HG02870 (cell line): ENCODE measurements at regions not wholly inside any gene's neighbourhood (a gene's known extent, or its start where the extent isn't known, plus 50 kb on each side); places are given as distances from the start of the nearest gene placed in this dataset.
A peak's percentile ranks its signal among the peaks of the same experiment; 100 is the strongest.
"Not testable (repeated sequence)": the region's sequence is repeated elsewhere in the genome, so short reads cannot be mapped to it uniquely, and the experiment has no call there.

Experiments used
- ATAC-seq: cut with Tn5 transposase; IDR thresholded peaks from one replicate; pipeline ENCODE4 v1.9.1; 2021; ENCODE audit warnings: mild to moderate bottlenecking, moderate library complexity; ENCODE audit not compliant: unreplicated experiment

DNA sequence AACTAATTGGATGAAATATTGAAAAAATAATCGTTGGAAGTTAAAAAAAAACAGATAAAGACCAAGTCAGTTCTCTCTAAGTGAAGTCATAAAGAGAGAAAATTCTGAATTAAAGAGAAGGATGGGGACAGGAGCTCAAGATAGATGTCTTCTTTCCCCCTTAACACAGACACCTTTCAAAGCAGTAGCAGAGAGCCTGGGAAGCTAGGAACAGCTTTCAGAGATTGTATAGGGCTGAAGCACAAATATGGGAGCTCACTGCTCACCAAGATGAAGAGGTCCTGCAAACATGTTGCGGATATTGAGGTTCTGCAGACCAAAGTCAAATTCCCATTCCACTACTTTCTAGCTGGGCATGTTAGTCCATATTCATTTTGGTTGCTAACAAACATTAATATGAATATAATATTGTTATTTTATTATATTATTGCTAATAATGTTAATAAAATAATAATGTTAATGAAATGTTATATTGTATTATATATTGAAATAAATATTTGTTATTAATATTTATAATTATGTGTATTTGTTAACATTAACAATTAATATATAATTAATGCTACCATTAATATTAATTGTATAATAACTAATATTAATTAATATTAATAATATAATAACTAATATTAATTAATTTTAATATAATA, 319.1 kb downstream of the OXSM start:
- ATAC-seq: no peak

DNA sequence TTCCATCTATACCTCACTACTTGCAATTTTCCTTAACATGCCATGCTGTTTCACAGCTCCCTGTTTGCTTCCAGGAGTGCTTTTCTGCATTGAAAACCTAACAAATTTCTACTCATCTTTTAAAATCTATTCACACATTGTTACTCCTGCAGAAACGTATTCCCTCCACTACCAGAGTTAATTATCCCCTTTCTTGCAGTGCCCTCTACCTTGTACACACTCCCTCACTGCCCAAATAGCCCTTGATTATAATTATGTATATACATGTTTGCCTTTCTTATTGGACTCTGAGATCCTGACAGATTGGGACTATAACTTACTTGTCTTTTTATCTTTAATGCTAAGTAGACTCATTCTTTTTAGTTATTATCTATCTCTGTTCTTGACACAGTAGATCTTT, 325.0 kb downstream of the OXSM start:
- no peak for ATAC-seq

DNA sequence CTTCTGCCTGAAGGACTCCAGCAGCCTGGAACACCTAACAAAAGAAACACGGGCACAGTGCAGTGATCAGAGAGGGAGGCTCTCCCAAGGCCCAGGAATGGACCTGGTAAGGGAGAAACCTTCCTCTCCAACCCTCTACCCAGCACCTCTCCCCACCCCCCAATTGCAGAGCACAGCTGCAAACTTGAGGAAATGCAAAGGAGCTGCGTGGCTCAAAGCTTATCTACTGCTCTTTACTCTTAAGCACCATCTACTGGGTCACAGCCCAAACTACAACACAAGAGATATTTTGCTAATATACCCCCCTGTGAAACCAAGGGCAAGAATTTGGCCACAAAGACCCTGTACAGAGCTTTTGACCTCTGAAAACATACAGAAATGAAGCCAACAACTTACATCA, 328.3 kb downstream of the OXSM start:
- peak; percentile 79 for ATAC-seq

DNA sequence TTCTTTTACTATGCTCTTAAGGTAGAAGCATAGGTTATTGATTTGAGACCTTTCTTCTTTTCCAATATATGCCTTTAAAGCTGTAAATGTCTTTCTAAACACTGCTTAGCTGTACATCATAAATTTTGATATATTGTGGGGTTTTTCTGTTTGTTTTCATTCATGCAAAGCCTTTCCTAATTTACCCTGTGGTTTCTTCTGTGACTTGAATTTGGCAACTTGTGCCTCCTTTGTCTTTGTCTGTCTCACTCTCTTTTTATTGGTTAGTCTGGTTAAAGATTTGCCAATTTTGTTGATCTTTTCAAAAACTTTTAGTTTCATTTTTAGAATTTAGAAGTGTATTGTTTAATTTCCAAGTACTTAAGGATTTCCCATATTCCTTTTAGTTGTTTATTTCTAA, 343.1 kb downstream of the OXSM start:
- ATAC-seq: no peak

DNA sequence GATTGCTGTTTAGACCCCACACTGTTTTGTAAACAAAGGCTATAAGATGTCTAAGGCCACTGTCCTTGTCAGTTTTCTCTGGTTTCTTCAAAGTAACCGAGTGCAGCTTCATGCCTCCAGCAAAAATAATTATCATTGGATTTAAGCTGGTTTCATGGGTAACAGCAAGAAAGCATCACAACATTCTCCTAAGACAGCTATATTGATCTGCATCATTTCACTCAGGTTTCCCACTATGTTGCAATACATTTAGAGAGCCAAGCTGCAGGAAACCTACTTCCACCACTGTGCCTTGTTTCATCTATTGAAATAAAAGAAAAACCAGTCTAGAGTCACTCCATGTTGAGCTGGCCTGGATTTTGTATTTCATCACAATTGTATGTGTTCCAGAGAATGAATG, 351.4 kb downstream of the OXSM start:
- ATAC-seq: no peak

DNA sequence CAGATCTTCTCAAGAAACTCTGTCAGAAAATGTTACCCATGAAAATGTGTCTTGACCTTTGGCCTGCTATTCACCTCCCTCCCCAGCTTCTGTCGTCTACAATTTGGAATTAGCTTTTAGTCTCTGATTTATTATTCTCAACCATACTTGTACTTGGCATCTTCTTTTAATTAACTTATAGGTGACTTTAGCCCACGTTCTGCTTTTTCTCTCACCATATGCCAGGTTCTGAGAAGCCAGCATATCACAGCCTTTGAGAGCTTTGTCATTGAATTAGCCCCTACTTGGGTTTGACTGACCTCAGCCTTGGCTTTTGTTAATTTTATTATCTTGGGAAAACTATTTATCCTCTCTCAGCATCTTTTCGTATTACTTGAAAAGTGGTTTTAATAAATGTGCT, 355.9 kb downstream of the OXSM start:
- ATAC-seq: no peak

DNA sequence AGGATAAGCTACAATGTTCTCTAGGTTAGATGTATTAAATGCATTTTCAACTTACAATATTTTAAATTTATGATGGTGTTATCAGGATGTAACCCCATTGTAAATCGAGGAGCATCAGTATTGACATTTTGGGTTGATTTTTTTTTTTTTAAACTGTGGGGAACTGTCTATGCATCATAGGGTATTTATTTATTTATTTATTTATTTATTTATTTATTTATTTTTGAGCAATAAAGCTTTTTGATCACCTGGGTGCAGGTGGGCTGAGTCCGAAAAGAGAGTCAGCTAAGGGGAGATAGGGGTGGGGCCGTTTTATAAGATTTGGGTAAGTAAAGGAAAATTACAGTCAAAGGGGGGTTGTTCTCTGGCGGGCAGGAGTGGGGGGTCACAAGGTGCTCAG, 367.5 kb downstream of the OXSM start:
- ATAC-seq: not testable (repeated sequence)

DNA sequence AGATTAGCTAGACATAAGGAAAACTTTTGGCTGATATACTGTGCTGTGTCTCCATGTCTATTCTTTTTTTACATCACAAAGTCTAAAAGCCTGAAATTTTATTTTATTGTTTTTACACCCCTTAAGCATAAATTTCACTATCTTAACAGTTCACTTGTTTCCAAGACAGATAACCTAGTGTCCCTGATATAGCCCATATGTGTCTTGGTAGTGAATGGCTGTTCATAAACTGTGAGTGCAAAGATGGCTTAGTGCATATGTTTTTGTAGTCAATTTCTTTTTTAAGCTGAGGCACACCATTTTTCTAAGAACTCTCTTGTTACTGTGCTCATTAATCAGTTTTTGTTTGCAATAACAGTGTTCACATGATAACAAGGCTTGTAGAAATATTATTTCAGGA, 381.1 kb downstream of the OXSM start:
- no peak for ATAC-seq

DNA sequence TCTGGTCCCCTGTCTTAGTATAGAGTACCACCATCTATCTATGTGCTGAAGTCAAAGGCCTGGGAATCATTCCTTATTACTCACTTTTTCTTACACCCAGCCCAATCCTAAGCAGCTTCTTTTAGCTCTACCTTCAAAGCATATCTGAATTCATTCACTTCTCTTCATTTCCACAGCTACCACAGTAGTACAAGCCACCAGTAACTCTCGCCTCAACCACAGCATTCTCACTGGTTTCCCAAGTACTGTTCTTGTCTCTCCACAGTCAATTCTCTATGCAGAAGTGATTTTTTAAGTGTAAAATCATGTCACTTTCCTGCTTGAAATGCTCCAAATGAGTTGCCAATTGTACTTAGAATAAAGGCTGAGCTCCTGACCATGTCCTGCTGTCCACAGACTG, 401.7 kb downstream of the OXSM start:
- ATAC-seq: no peak

DNA sequence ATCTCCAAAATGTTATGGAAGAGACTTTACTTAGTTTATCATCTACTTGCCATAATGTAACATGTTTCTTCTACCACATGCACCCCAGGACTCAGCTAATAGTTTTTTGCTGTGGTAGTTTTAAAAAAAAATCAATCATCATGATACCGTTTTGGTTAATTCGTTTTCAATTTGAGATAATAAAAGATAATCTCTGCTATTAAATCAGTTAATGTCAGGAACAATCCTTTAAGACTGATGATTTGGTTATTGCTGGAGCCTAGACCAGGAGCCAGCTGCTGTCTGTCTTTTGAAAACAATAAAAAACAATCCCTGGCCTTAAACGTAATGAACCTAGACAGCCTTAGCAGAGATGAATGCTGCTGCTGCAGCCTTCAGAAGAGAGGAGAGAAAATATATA, 403.7 kb downstream of the OXSM start:
- no peak for ATAC-seq

DNA sequence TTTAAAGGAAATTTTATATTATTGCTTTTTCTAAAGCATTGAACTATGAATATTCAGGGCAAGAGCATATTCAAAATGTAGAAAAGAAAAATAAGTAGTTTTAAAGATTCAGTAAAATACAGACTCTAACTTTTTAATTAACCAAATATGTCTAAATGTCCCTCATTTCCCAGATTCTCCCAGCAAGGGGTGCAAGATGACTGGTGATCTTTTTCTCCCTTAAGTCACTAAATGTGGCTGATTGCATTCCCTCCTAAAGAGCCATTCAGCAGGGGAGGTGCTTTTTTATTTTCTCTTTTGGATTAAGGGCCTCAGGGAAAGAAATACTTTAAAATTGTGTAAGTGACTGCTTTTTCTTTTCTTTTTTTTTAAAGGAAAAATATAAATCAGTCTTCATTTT, 406.9 kb downstream of the OXSM start:
- no peak for ATAC-seq

DNA sequence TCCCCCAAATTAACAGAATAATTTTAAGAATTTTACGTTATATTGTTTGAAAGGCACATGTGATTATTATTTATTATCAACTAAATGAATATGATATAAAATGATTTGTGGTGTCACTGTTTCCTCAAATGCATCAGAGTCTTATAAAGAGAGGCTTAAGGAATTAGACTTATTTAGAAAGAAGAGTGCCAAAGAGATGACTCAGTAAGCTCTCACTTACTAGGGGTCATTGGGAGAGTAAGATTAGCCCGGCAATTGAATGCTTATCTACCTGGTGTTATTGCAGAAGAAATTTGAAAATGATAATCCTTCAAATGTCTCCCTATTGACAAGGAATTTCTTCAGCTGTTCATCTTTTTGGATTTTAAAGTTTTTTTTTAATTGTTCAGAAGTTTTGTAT, 408.7 kb downstream of the OXSM start:
- ATAC-seq: no peak

DNA sequence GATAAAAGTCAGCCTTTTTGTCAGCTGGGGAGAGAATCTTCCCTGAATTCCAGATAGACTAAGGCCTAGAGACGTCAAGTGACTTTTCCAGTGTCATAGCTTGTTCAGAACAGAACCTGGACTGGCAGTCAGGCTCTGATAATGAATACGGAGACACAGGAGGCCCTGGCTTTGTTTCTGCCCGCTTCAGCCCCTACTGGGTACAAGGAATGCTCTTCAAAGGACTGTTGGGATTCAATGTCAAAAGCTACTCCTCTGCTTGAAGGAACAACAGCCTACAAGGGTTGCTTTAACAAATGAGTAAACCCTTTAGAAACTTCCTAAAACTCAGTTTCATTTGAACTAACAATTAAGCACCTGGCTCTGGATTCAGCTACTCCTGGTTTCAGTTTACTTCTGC, 412.3 kb downstream of the OXSM start:
- no peak for ATAC-seq

DNA sequence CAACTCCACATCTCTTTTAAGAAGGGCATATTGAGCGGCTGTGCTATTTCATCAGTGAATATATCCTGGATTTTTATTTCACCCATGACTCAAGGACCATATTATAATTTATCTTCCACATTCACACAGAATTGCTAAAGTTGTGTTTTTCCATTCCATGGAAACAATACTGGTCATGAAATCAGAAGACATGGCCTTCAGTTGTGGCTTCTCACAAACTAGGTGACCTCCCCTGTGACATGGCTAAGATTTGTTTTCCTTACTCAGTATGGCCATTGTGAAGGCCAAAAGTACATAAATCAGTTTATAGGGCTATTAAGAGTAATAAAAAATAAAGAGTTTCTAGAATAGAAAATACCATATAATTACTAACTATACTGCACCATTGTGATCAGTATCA, 415.6 kb downstream of the OXSM start:
- ATAC-seq: no peak

DNA sequence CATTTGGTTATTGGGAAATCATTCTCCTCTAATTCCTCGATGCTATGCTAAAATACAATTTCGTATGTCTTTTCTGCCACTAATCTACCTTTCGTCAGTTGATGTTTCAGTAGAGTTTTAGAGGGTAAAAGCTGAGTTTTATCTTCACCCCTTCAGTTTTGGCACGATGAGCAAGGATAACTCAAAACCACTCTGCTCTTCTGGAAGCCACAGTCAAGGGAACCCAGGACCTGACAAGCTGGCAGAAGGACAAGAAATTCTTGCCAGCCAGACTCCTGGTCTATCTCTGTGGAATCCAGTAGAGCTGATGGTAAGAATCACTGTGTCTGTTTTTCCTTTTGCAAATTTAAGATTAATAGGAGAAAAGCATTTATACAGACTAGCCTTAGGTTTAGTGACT, 414.4 kb upstream of the LRRC3B start:
- ATAC-seq: no peak

DNA sequence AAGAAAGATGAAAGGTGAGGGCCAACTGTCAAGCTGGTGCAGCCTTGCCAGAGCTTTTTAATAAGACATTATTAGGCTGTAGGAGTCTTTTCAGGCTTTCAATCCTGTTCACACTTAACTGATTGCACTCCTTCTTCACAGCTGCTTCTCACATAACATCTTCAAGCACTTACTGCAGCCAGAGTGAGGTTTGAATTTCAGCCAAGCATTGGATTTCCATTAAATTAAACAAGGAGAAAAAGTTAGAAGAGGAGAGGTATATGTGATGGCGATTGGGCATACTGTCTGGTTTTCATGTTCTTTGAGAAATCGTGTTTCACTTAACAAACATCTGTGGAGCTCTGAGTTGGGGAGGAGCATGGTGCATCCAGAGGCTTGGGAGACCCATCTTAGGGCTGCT, 392.8 kb upstream of the LRRC3B start:
- ATAC-seq: no peak

DNA sequence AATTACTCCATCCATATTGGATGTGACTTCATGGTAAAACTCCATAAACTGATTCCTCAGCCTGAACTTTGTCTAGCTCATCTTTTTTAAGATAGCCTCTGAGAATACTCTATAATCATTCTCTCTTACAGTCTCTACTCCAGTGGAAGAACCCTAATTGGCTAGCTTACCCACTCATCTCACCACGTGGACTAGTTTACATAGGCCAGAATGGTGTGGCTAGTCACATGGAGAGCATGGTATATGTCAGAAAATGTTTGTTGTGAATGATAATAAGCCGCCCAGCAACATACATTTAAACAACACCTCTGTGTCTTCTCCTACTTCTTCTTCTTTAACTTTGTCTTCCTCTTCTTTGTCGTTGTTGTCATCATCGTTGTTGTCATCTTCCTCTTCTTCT, 389.2 kb upstream of the LRRC3B start:
- no peak for ATAC-seq

DNA sequence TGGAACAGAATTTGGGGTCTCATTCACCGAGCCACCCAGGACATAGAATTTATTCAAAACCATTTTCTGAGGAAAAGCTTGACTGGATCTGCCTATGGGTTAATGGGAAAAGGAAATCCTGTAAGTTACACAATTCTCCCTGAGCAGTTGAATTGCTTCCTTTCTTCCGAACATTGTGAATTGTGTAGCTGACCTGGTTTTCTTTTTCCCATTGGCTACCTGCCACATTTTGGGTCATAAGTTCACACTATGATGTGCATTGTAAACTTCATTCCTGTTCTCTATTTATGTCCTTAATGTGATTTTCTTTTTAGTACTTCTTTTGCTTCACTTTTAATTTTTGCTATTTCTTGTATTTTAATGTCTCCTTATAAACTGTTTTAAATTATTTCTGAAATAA, 386.0 kb upstream of the LRRC3B start:
- no peak for ATAC-seq

DNA sequence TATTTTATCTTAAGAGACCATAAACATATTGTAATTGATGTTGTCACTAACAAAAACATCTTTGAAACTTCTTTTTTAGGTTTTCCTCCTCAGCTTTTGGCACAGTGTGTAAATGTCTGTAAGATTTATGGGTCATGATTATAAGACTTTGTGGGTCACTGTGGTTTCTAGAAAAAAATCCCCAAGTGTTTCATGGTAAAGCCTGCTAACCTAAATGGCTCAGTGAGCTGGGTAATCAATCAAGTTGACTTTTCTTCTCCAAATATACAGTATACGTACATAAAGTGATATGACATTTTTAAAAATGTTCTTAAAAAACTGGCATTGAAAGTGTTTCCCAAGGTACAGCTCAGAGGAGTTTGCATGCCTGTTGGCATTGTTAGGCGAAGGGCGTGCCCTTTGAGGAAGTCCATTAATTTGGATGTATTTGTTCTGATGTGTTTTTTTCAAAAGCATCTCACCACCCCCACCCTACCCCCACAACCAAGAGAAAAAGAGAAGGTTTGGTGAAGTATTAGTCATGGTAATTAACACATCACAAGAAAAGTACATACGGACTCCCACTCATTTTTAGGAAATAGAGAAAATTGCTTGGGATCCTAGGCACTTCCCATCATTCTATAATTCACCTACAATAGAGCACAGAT, 385.4 kb upstream of the LRRC3B start:
- no peak for ATAC-seq

DNA sequence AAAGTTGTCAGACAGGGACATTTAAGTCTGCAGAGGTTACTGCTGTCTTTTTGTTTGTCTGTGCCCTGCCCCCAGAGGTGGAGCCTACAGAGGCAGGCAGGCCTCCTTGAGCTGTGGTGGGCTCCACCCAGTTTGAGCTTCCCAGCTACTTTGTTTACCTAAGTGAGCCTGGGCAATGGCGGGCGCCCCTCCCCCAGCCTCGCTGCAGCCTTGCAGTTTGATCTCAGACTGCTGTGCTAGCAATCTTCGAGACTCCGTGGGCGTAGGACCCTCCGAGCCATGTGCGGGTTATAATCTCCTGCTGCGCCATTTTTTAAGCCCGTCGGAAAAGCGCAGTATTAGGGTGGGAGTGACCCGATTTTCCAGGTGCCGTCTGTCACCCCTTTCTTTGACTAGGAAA, 378.0 kb upstream of the LRRC3B start:
- ATAC-seq: not testable (repeated sequence)

DNA sequence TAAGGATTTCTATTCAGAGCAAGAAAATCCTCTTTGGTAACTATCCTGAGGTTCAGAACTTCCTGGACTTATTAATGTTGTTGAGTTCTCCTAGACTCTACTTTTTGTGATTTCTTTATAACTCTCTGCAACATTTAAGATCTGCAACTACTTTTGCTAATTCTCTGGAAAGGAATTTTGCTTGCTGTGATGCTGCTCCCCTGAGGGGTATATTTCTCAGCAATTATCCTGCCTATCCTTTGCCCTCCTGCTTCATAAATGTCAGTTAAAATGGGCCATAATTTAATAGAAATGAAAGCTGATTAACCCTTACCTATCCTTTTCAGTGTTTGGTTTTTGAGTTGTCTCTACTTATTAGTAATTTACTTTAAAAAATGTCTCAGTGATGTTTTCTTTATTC, 377.3 kb upstream of the LRRC3B start:
- ATAC-seq: no peak

DNA sequence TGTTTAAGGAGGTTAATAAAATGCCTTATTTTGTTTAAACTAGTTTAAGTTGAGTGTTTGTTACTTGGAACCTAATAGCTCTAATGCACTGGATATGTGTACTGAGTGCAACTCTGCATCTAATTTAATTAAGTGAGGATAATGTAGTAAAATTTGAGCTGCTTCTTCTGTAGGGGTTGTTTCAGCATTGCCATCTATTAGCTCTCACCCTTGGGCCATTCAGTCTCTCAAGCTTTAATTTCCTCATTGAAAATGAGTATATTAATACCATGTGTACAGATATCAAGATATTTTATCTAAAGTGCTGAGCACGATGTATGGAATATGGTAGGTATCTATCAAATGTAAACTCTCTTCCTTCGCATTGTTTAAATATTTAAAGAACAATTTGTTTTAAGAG, 375.7 kb upstream of the LRRC3B start:
- no peak for ATAC-seq

DNA sequence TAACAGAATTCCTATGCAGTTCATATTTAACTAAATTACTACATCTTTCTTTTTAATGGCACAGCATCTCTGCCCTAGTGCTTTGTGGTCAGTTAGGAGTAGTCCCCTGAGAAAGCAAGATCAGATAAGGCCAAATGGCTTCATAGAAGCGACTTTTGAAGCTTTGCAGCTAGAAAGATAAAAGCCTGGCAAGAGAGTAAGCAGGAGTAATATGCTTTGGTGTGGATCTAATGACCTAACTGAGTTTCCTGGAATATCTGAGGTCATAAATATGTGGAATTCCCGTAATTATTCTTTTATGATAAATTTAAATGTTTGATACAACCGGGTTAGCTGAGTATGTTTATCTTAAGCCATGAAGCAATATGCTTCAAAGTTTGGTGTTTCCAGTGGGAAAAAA, 374.9 kb upstream of the LRRC3B start:
- ATAC-seq: no peak
